ENCODE measurements at regions not wholly inside any gene's neighbourhood (a gene's known extent, or its start where the extent isn't known, plus 50 kb on each side); places are given as distances from the start of the nearest gene placed in this dataset.
"Not testable (repeated sequence)": the region's sequence is repeated elsewhere in the genome, so short reads cannot be mapped to it uniquely, and the experiment has no call there.

GRCh38 chr2:203619267-203619878 is 84.3 kb upstream of the RAPH1 start:
- WGBS, 2 donors = 71 to 78% methylated on average over 6 of the region's 6 CpGs

GRCh38 chr2:203621981-203622515 is 84.4 kb upstream of the CD28 start:
- Histone ChIP-seq H3K27me3 (no peaks in the 10 kb centered on the region), H3K27ac (no peak overlapping the region), H3K4me1 (no peaks in the 10 kb centered on the region), H3K4me3 (no peak overlapping the region), H3K36me3 (ENCODE audit: low read depth, missing control alignments) (no peaks in the 10 kb centered on the region), H3K9me3 (no peaks in the 10 kb centered on the region)
- TF ChIP-seq POLR2A (IDR thresholded peaks at IDR 0.05) = no peak
- intact Hi-C loops (cut with DNase I; ENCODE audit: low total_unique reads) = no loop called here
- WGBS, 2 donors = 89 to 91% methylated on average over 5 of the region's 5 CpGs
- DNase-seq = no peak

More at GRCh38 chr2:203619267-203619878, 84.3 kb upstream of the RAPH1 start:
- H3K27ac ChIP-seq = no peak overlapping the region
- no peaks in the 10 kb centered on the region for H3K36me3 ChIP-seq (ENCODE audit: low read depth, missing control alignments)
- DNase-seq = no peak
- no peaks in the 10 kb centered on the region for H3K4me1 ChIP-seq
- TF ChIP-seq POLR2A (IDR thresholded peaks at IDR 0.05) = no peak
- TF ChIP-seq, protein P1, sequence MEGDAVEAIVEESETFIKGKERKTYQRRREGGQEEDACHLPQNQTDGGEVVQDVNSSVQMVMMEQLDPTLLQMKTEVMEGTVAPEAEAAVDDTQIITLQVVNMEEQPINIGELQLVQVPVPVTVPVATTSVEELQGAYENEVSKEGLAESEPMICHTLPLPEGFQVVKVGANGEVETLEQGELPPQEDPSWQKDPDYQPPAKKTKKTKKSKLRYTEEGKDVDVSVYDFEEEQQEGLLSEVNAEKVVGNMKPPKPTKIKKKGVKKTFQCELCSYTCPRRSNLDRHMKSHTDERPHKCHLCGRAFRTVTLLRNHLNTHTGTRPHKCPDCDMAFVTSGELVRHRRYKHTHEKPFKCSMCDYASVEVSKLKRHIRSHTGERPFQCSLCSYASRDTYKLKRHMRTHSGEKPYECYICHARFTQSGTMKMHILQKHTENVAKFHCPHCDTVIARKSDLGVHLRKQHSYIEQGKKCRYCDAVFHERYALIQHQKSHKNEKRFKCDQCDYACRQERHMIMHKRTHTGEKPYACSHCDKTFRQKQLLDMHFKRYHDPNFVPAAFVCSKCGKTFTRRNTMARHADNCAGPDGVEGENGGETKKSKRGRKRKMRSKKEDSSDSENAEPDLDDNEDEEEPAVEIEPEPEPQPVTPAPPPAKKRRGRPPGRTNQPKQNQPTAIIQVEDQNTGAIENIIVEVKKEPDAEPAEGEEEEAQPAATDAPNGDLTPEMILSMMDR (IDR thresholded peaks at IDR 0.05) = no peak
- H3K27me3 ChIP-seq = no peaks in the 10 kb centered on the region
- H3K4me3 ChIP-seq = no peak overlapping the region
- no peaks in the 10 kb centered on the region for H3K9me3 ChIP-seq
- intact Hi-C loops (cut with DNase I; ENCODE audit: low total_unique reads) = no loop called here

GRCh38 chr2:203623096-203623495 is 83.3 kb upstream of the CD28 start:
- H3K4me1 ChIP-seq = no peaks in the 10 kb centered on the region
- TF ChIP-seq, protein P1 (IDR thresholded peaks at IDR 0.05) = no peak
- no peak for TF ChIP-seq POLR2A (IDR thresholded peaks at IDR 0.05)
- no peak overlapping the region for H3K4me3 ChIP-seq
- intact Hi-C loops (cut with DNase I; ENCODE audit: low total_unique reads) = no loop called here
- no peak for DNase-seq
- 90 to 99% methylated on average over 3 of the region's 3 CpGs for WGBS, 2 donors
- no peak overlapping the region for H3K27ac ChIP-seq
- H3K27me3 ChIP-seq = no peaks in the 10 kb centered on the region
- H3K9me3 ChIP-seq = no peaks in the 10 kb centered on the region
- no peaks in the 10 kb centered on the region for H3K36me3 ChIP-seq (ENCODE audit: low read depth, missing control alignments)

DNA sequence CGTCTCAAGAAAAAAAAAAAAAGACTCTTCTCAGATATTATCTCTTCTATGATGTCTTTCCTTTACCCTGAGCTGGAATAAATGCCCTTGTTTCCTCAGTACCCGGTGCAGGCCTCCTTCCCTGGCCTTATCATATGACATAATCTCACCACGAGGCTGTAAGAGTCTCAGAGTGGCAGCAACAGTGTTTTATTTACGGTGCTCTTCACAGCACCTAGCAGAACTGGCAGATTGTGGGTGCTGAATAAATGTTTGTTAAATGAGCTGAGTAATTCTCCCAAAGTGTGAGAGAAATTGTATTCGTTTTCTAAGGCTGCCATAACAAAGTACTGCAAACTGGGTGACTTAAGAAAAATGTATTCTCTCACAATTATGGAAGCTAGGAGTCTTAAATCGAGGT is 82.8 kb upstream of the CD28 start:
- WGBS, 2 donors = 73 to 78% methylated on average over 6 of the region's 6 CpGs

GRCh38 chr2:203625701-203626100 is 80.7 kb upstream of the CD28 start:
- TF ChIP-seq POLR2A (IDR thresholded peaks at IDR 0.05) = no peak
- TF ChIP-seq, protein P1 (IDR thresholded peaks at IDR 0.05) = no peak
- Histone ChIP-seq H3K4me3 (no peak overlapping the region), H3K27me3 (no peaks in the 10 kb centered on the region), H3K4me1 (no peaks in the 10 kb centered on the region), H3K9me3 (no peaks in the 10 kb centered on the region), H3K36me3 (ENCODE audit: low read depth, missing control alignments) (no peaks in the 10 kb centered on the region), H3K27ac (no peak overlapping the region)
- intact Hi-C loops (cut with DNase I; ENCODE audit: low total_unique reads) = no loop called here
- WGBS, 2 donors = 65 to 80% methylated on average over 1 of the region's 1 CpG
- DNase-seq = no peak

More for the DNA sequence above, 82.8 kb upstream of the CD28 start:
- TF ChIP-seq, protein P1 (IDR thresholded peaks at IDR 0.05) = no peak
- TF ChIP-seq POLR2A (IDR thresholded peaks at IDR 0.05) = no peak
- Histone ChIP-seq H3K4me1 (no peaks in the 10 kb centered on the region), H3K4me3 (no peak overlapping the region), H3K27me3 (no peaks in the 10 kb centered on the region), H3K9me3 (no peaks in the 10 kb centered on the region), H3K36me3 (ENCODE audit: low read depth, missing control alignments) (no peaks in the 10 kb centered on the region), H3K27ac (no peak overlapping the region)
- DNase-seq = no peak
- intact Hi-C loops (cut with DNase I; ENCODE audit: low total_unique reads) = no loop called here

DNA sequence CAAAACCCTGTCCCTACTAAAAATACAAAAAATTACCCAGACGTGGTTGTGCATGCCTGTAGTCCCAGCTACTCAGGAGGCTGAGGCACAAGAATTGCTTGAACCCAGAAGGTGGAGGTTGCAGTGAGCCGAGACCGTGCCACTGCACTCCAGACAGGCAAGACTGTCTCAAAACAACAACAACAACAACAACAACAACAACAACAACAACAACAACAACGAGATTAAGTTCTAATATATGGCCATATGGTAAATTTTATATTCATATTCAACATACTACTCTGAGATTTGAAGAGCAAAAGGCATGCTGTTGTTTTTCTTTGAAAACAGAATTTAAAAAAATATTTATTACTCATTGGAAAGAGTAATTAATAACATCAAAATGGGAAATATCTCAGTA is 80.2 kb upstream of the CD28 start:
- H3K27ac ChIP-seq; H3K27me3 ChIP-seq; H3K4me1 ChIP-seq; intact Hi-C loops (cut with DNase I; ENCODE audit: low total_unique reads); DNase-seq; H3K36me3 ChIP-seq (ENCODE audit: low read depth, missing control alignments); H3K4me3 ChIP-seq; H3K9me3 ChIP-seq: not testable (repeated sequence)
- WGBS, 2 donors = 84 to 87% methylated on average over 4 of the region's 4 CpGs

All from testis (tissue), 2 donors.